ENCODE measurements at regions not wholly inside any gene's neighbourhood (a gene's known extent, or its start where the extent isn't known, plus 50 kb on each side); places are given as distances from the start of the nearest gene placed in this dataset.

DNA sequence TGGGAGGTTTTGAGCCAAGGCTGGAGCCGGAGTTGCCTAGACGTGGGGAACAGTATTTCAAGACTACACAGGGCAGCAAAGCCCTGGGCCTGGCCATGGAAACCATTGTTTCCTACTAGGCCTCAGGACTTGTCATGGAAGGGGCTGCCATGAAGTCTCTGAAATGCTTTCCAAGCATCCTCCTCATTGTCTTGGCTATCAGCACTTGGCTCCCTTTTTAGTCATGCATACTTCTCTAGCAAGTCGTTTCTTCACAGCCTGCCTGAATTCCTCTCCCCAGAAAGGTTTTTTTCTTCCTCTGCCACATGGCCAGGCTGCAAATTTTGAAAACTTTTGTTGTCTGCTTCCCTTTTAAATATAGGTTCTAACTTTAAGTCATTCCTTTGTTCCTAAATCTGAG lies 406.6 kb upstream of the TMPRSS15 start:
- H3K4me3 ChIP-seq (ENCODE audit: low read length in 2 of 2), result no peak overlapping the region
- H3K27me3 ChIP-seq (ENCODE audit: control insufficient read depth in 3 of 3, insufficient read depth in 3 of 3, low read depth in 1 of 3, low read length in 3 of 3), result no peaks in the 10 kb centered on the region
- H4K91ac ChIP-seq (ENCODE audit: low read depth, low read length, poor library complexity), result no peak overlapping the region
- H3K36me3 ChIP-seq (replicated peaks in 1 of 2; ENCODE audit: control insufficient read depth in 2 of 2, insufficient read depth in 2 of 2, low read length in 2 of 2), result no peaks in the 10 kb centered on the region
- H3K79me1 ChIP-seq (ENCODE audit: low read depth, low read length), result no peaks in the 10 kb centered on the region
- peak overlapping the region; percentile 70 for H2AFZ ChIP-seq (ENCODE audit: low read length)
- no peak overlapping the region for H3K23ac ChIP-seq (ENCODE audit: low read depth, low read length, poor library complexity)
- H3K4me2 ChIP-seq (ENCODE audit: insufficient read depth, low read length, poor library complexity, severe bottlenecking), result no peak overlapping the region
- H2AK5ac ChIP-seq (ENCODE audit: low read depth, low read length), result no peak overlapping the region
- H3K4ac ChIP-seq (ENCODE audit: low read length), result no peak overlapping the region
- no peak overlapping the region for H3K14ac ChIP-seq (ENCODE audit: low read length)
- no peak overlapping the region for H4K8ac ChIP-seq (ENCODE audit: low read depth, low read length)
- no peak for DNase-seq (ENCODE audit: low spot score)
- H3K18ac ChIP-seq (ENCODE audit: low read length), result no peak overlapping the region
- peaks cover 0 to 1% of the 10 kb centered on the region in 2 donors for H3K9me3 ChIP-seq (replicated peaks in 1 of 2; ENCODE audit: control insufficient read depth in 2 of 2, insufficient read depth in 1 of 2, low read depth in 1 of 2, low read length in 2 of 2)
- no peak overlapping the region for H2BK5ac ChIP-seq (ENCODE audit: low read length)
- H3K4me1 ChIP-seq (ENCODE audit: control insufficient read depth in 2 of 2, insufficient read depth in 1 of 2, low read depth in 1 of 2, low read length in 2 of 2), result no peaks in the 10 kb centered on the region
- no peak overlapping the region for H3K9ac ChIP-seq (ENCODE audit: low read depth, low read length, poor library complexity)
- no peak overlapping the region for H2BK120ac ChIP-seq (ENCODE audit: low read depth, low read length)
- no CpG with 5 or more reads among the region's 3 CpGs for WGBS, 2 donors (ENCODE audit: extremely low coverage in 2 of 2, insufficient read length in 2 of 2, insufficient replicate concordance in 1 of 2)
- H3K27ac ChIP-seq (replicated peaks; ENCODE audit: low read length), result no peak overlapping the region
- no peak overlapping the region for H2BK12ac ChIP-seq (ENCODE audit: low read length)
- no peak overlapping the region for H2BK15ac ChIP-seq (ENCODE audit: low read length)

DNA sequence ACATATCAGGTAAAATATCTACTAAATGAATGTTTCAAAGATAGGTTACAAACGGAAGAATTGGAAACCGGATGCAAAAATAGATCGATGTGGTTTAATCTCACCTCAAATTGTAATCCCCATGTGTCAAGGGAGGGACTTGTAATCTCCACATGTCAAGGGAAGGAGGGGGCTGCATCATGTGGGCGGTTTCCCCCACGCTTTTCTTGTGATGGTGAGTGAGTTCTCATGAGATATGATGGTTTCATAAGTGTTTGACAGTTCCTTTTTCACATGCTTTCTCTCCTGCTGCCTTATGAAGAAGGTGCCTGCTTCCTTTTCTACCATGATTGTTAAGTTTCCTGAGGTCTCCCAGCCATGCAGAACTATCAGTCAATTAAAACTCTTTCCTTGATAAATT lies 408.7 kb upstream of the TMPRSS15 start:
- Histone ChIP-seq H2BK15ac (ENCODE audit: low read length) (no peak overlapping the region), H3K9me3 (replicated peaks in 1 of 2; ENCODE audit: control insufficient read depth in 2 of 2, insufficient read depth in 1 of 2, low read depth in 1 of 2, low read length in 2 of 2) (peaks cover 0 to 1% of the 10 kb centered on the region in 2 donors), H3K18ac (ENCODE audit: low read length) (no peak overlapping the region), H2BK120ac (ENCODE audit: low read depth, low read length) (no peak overlapping the region), H2AFZ (ENCODE audit: low read length) (no peak overlapping the region), H2BK12ac (ENCODE audit: low read length) (no peak overlapping the region), H3K14ac (ENCODE audit: low read length) (no peak overlapping the region), H3K27ac (replicated peaks; ENCODE audit: low read length) (no peak overlapping the region), H3K4ac (ENCODE audit: low read length) (no peak overlapping the region), H3K36me3 (replicated peaks in 1 of 2; ENCODE audit: control insufficient read depth in 2 of 2, insufficient read depth in 2 of 2, low read length in 2 of 2) (no peaks in the 10 kb centered on the region), H3K4me3 (ENCODE audit: low read length in 2 of 2) (no peak overlapping the region), H3K4me1 (ENCODE audit: control insufficient read depth in 2 of 2, insufficient read depth in 1 of 2, low read depth in 1 of 2, low read length in 2 of 2) (no peaks in the 10 kb centered on the region), H3K9ac (ENCODE audit: low read depth, low read length, poor library complexity) (no peak overlapping the region), H4K8ac (ENCODE audit: low read depth, low read length) (no peak overlapping the region), H2BK5ac (ENCODE audit: low read length) (no peak overlapping the region), H2AK5ac (ENCODE audit: low read depth, low read length) (no peak overlapping the region), H3K4me2 (ENCODE audit: insufficient read depth, low read length, poor library complexity, severe bottlenecking) (no peak overlapping the region), H4K91ac (ENCODE audit: low read depth, low read length, poor library complexity) (no peak overlapping the region), H3K23ac (ENCODE audit: low read depth, low read length, poor library complexity) (no peak overlapping the region), H3K79me1 (ENCODE audit: low read depth, low read length) (no peaks in the 10 kb centered on the region), H3K27me3 (ENCODE audit: control insufficient read depth in 3 of 3, insufficient read depth in 3 of 3, low read depth in 1 of 3, low read length in 3 of 3) (no peaks in the 10 kb centered on the region)
- WGBS, 2 donors (ENCODE audit: extremely low coverage in 2 of 2, insufficient read length in 2 of 2, insufficient replicate concordance in 1 of 2), result no CpG with 5 or more reads among the region's 5 CpGs
- no peak for DNase-seq (ENCODE audit: low spot score)

DNA sequence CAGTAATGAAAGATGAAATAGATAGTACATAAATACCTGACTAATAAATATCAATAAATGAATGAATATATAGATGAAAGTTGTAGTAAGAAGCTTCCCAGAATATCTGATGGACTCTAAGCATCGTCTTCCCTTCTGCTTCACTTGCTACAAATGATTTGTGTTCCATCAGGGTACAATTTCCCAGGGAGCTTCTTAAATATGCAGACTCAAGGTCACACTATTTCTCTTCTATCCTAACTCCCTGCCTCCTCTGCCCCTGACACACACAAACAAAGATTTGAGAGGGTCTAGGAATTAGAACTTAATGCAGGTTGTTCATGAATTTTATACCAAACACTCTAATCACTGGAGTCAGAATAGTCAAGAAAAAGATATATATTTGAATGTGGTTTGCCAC lies 415.9 kb upstream of the TMPRSS15 start:
- H4K91ac ChIP-seq (ENCODE audit: low read depth, low read length, poor library complexity), result no peak overlapping the region
- no peak overlapping the region for H3K9ac ChIP-seq (ENCODE audit: low read depth, low read length, poor library complexity)
- no peaks in the 10 kb centered on the region for H3K79me1 ChIP-seq (ENCODE audit: low read depth, low read length)
- H2BK15ac ChIP-seq (ENCODE audit: low read length), result no peak overlapping the region
- no peak overlapping the region for H3K23ac ChIP-seq (ENCODE audit: low read depth, low read length, poor library complexity)
- H3K4me1 ChIP-seq (ENCODE audit: control insufficient read depth in 2 of 2, insufficient read depth in 1 of 2, low read depth in 1 of 2, low read length in 2 of 2), result no peaks in the 10 kb centered on the region
- H2AK5ac ChIP-seq (ENCODE audit: low read depth, low read length), result no peak overlapping the region
- no peak overlapping the region for H3K4me2 ChIP-seq (ENCODE audit: insufficient read depth, low read length, poor library complexity, severe bottlenecking)
- no peak overlapping the region for H2AFZ ChIP-seq (ENCODE audit: low read length)
- H2BK120ac ChIP-seq (ENCODE audit: low read depth, low read length), result no peak overlapping the region
- no CpG with 5 or more reads among the region's 1 CpG for WGBS, 2 donors (ENCODE audit: extremely low coverage in 2 of 2, insufficient read length in 2 of 2, insufficient replicate concordance in 1 of 2)
- no peak overlapping the region for H4K8ac ChIP-seq (ENCODE audit: low read depth, low read length)
- no peak overlapping the region for H3K4ac ChIP-seq (ENCODE audit: low read length)
- no peaks in the 10 kb centered on the region for H3K27me3 ChIP-seq (ENCODE audit: control insufficient read depth in 3 of 3, insufficient read depth in 3 of 3, low read depth in 1 of 3, low read length in 3 of 3)
- H2BK12ac ChIP-seq (ENCODE audit: low read length), result no peak overlapping the region
- no peak for DNase-seq (ENCODE audit: low spot score)
- no peak overlapping the region for H3K27ac ChIP-seq (replicated peaks; ENCODE audit: low read length)
- no peaks in the 10 kb centered on the region for H3K9me3 ChIP-seq (replicated peaks in 1 of 2; ENCODE audit: control insufficient read depth in 2 of 2, insufficient read depth in 1 of 2, low read depth in 1 of 2, low read length in 2 of 2)
- H2BK5ac ChIP-seq (ENCODE audit: low read length), result no peak overlapping the region
- no peak overlapping the region for H3K4me3 ChIP-seq (ENCODE audit: low read length in 2 of 2)
- no peaks in the 10 kb centered on the region for H3K36me3 ChIP-seq (replicated peaks in 1 of 2; ENCODE audit: control insufficient read depth in 2 of 2, insufficient read depth in 2 of 2, low read length in 2 of 2)
- H3K18ac ChIP-seq (ENCODE audit: low read length), result no peak overlapping the region
- no peak overlapping the region for H3K14ac ChIP-seq (ENCODE audit: low read length)

DNA sequence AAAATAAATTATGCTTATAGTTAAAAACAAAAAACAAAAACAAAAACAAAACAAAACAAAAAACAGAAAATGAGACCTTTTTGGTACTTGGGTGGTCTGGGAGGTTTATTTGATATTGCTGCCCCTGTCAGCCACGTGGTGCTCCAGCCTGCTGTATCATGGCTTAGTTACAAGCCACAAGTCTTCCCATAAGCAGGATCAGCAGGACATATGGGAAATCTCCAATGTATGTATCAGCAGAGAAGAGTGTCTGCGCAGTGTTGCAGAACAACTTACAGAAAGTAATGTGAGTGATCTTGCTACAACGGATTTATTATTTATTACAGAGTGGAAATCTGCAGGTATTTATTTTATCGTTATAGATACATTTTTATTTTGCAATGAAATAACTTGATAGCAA lies 423.0 kb upstream of the TMPRSS15 start:
- Histone ChIP-seq H2BK12ac (ENCODE audit: low read length) (no peak overlapping the region), H3K23ac (ENCODE audit: low read depth, low read length, poor library complexity) (no peak overlapping the region), H3K14ac (ENCODE audit: low read length) (no peak overlapping the region), H3K79me1 (ENCODE audit: low read depth, low read length) (no peaks in the 10 kb centered on the region), H3K36me3 (replicated peaks in 1 of 2; ENCODE audit: control insufficient read depth in 2 of 2, insufficient read depth in 2 of 2, low read length in 2 of 2) (no peaks in the 10 kb centered on the region), H2AFZ (ENCODE audit: low read length) (no peak overlapping the region), H2BK5ac (ENCODE audit: low read length) (no peak overlapping the region), H3K27ac (replicated peaks; ENCODE audit: low read length) (no peak overlapping the region), H2BK15ac (ENCODE audit: low read length) (no peak overlapping the region), H3K9me3 (replicated peaks in 1 of 2; ENCODE audit: control insufficient read depth in 2 of 2, insufficient read depth in 1 of 2, low read depth in 1 of 2, low read length in 2 of 2) (no peaks in the 10 kb centered on the region), H3K27me3 (ENCODE audit: control insufficient read depth in 3 of 3, insufficient read depth in 3 of 3, low read depth in 1 of 3, low read length in 3 of 3) (no peaks in the 10 kb centered on the region), H4K8ac (ENCODE audit: low read depth, low read length) (no peak overlapping the region), H3K9ac (ENCODE audit: low read depth, low read length, poor library complexity) (no peak overlapping the region), H3K4me2 (ENCODE audit: insufficient read depth, low read length, poor library complexity, severe bottlenecking) (no peak overlapping the region), H2BK120ac (ENCODE audit: low read depth, low read length) (no peak overlapping the region), H3K4me1 (ENCODE audit: control insufficient read depth in 2 of 2, insufficient read depth in 1 of 2, low read depth in 1 of 2, low read length in 2 of 2) (no peaks in the 10 kb centered on the region), H4K91ac (ENCODE audit: low read depth, low read length, poor library complexity) (no peak overlapping the region), H3K18ac (ENCODE audit: low read length) (no peak overlapping the region), H3K4ac (ENCODE audit: low read length) (no peak overlapping the region), H2AK5ac (ENCODE audit: low read depth, low read length) (no peak overlapping the region), H3K4me3 (ENCODE audit: low read length in 2 of 2) (no peak overlapping the region)
- no CpG with 5 or more reads among the region's 4 CpGs for WGBS, 2 donors (ENCODE audit: extremely low coverage in 2 of 2, insufficient read length in 2 of 2, insufficient replicate concordance in 1 of 2)
- no peak for DNase-seq (ENCODE audit: low spot score)

All from neuronal stem cell (in vitro differentiated cells).